HG02759 (cell line): ENCODE measurements at regions not wholly inside any gene's neighbourhood (a gene's known extent, or its start where the extent isn't known, plus 50 kb on each side); places are given as distances from the start of the nearest gene placed in this dataset.
"Not testable (repeated sequence)": the region's sequence is repeated elsewhere in the genome, so short reads cannot be mapped to it uniquely, and the experiment has no call there.

Source experiments
- ATAC-seq: cut with Tn5 transposase; IDR thresholded peaks from one replicate; pipeline ENCODE4 v1.9.1; 2021; ENCODE audit warnings: mild to moderate bottlenecking, moderate library complexity; ENCODE audit not compliant: unreplicated experiment

DNA sequence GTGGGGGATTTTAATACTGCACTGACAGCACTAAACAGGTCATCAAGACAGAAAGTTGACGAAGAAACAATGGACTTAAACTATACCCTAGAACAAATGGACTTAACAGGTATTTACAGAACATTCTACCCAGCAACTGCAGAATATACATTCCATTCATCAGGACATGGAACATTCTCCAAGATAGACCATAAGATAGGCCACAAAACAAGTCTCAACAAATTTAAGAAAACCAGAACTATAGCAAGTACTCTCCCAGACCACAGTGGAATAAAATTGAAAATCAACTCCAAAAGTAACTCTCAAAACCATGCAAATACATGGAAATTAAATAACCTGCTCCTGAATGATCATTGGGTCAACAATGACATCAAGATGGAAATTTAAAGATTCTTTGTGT lies 218.3 kb downstream of the SYK start:
- not testable (repeated sequence) for ATAC-seq

DNA sequence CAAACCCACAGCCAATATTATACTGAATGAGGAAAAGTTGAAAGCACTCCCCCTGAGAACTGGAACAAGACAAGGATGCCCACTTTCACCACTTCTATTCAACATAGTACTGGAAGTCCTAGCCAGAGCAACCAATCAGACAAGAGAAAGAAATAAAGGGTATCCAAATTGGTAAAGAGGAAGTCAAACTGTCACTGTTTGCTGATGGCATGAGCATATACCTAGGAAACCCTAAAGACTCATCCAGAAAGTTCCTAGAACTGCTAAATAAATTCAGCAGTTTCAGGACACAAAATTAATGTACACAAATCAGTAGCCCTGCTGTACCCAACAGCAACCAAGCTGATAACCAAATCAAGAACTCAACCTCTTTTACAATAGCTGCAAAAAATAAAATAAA lies 220.0 kb downstream of the SYK start:
- not testable (repeated sequence) for ATAC-seq

DNA sequence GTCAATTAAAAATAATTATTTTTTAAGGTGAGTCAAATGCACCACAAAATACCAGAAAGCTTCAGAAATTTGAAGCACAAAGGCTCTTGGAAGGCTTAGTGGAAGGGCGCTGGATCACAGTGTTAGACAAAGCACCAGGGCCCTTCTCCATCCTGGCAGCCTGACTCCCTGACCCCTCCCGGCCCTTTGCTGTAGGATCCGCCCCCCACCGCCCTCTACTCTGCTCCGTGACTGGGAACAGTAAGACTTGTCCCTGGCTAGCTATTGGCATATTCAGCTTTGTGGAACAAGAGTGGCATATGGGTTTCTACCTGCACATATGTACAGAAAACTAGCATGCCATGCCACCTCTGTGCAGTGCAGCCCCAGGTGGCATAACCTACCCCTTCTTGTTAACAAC lies 222.1 kb downstream of the SYK start:
- no peak for ATAC-seq

DNA sequence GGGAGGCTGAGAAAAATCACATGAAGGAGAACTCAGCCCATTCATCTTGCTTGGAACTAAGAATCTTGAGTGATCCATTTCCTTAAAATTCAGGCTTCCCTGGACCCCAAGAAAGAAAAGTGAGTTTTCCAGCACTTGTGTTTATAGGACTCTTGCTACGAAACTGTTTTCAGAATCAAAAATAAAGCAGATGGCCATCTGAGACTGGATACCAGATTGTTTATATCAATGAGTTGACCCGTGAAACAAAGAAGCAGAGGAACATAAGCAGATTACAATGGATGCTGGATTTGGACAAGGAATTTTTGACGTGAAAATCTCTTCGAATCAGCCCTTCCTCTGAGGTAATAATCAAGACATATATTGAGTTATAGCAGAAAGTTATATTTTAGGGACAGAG lies 223.2 kb downstream of the SYK start:
- no peak for ATAC-seq

DNA sequence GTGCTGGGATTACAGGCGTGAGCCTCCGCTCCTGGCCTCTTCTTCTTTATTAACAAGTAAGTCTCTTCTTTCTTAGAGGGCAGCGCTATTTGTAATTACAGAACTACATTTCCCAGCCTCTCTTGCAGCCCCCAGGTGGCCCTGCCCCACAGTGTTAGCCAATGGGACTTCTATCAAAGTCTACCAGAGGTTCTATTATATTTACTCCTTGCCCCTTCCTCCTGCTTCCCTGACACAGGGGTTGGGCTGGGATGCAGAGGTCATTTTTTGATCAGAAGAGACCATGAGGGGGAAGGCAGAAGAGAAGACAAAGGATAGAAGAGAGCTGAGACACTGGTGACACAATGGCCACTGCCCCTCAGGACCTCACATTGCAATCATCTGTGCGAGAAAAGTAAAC lies 224.2 kb downstream of the SYK start:
- ATAC-seq = no peak

DNA sequence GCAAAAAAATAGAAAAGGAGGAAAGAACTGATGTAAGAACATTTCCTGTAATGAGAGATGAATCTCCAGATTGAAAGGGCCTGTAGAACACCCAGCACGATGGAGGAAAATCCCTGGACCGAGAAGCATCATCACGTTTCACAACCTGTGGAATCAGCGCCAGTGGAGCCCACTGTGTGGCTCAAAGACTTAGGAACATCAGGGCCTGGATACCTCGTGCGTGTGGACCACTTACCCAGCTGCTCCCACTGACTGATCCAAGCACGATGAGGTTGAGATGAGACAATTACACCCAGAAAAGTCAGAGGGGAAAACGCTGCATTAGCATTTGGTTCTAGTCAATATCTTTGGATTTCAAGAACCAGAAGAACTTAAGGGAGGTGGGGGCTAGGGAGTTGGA lies 224.6 kb downstream of the SYK start:
- ATAC-seq = no peak

DNA sequence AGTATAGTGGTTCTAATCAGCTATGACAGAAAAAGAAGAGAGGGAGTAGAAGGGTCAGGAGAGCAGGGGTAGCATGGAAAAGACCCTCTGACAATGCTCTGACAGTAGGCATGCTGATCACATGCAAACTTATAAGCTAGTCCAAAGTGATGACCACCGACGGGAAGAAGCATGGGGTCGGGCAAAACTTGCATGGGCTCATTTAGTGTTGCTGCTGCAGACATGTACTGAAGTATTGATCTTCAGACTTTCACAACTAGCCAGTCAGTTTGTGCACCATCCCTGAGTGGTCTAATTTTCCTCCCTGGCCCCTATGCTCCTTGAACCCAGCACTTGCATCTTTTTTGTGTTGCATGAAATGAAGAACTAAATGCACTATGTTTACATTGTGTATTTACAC lies 225.4 kb downstream of the SYK start:
- no peak for ATAC-seq

DNA sequence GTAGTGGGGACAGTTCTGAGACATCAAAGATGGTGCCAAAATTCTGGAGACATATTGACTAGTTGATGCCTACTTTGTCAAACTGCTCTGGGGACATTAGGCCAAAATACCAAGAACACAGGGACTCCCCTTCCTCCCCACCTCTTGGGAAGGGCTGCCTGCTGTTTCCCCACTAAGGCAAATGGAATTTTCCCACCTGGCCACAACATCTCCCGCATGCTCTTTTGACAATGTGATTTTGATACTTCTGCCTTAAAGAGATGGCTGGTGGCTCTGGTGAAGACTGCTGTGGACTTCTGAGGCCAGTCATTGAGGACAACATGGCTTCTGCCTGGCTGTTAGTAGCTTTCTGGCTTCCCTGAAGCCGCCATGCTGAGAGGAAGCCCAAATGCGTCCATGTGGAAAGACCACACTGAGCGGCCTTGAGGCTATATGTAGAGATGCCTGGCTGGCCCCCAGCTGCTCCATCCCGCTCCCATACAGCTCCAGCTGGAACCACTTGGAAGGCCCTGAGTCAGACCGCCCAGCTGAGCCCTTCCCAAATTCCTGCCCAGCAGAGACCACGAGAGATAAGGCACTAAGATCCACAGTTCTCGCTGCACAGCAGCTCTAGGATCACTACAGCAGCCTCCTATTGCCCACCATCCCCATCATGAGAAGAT lies 226.7 kb downstream of the SYK start:
- no peak for ATAC-seq

DNA sequence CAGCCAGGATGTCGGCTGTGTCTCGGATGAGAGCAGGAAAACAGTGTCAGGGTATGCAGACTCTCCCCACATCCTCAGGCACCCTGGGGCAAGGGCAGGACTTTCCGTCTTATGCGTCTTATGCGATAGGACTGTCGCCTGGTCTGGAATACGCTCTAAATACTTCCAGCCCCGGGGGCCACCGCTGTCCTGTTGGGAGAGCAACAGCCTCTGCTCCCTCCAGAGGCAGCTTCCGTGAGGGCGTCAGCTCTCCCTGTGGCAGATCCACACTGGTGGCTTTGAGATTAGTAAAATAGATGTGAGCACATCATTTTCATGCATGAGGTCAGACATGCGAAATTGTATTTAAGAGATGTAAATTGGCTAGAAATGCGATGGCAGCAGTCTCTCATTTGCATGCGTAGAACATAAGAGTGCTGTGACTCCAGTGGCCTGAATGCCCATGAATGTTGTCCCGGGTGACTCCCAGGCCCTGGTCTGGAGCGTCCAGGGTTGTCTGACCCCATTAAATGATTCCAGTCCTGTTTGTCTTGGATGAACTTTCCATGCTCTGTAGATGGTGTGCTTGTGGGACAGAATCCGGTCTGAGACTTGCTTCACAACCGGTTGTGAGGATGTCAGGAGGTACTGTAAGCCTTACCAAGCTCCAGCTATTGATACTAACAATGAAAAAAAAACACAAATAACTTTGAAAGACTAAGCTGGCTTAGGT lies 228.2 kb downstream of the SYK start:
- no peak for ATAC-seq

DNA sequence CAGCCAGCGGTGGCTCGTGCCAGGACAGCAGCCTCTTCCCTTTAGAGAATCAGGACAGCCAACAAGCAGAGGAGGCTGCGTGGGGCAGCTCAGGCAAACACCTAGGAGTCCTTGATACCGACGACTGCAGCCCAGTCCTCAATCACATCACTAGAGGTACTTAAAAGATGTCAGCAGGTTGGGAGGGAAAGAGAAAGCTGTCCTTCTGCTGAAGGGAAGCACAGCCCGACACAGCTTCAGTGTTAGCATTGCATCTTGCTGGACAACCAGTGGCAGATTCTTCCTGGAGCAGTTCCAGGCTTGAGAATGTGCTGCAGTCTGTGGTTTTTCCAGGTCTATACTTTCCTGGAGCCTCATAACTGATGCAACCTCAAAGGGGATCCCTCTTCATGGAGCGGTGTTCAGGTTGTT lies 230.5 kb downstream of the SYK start:
- ATAC-seq = no peak

DNA sequence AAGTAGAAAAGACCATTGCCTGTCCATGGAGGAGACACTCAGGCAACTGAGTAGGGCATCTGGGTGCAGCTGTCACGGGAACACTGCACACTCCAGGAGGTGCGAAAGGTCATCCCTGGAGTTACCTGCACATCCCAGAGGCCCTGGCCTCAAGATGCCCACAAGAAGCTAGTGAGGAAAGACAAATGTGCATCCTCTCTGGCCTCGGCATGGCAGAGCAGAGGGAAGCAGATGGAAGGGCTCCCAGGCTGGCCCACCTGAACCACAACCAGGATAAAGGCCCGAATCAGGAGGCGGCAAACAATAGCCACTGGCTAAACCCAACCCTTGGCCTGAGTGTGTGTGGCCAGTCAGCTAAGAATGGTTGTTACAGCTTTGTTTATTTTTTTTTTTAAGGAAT lies 231.7 kb downstream of the SYK start:
- no peak for ATAC-seq

DNA sequence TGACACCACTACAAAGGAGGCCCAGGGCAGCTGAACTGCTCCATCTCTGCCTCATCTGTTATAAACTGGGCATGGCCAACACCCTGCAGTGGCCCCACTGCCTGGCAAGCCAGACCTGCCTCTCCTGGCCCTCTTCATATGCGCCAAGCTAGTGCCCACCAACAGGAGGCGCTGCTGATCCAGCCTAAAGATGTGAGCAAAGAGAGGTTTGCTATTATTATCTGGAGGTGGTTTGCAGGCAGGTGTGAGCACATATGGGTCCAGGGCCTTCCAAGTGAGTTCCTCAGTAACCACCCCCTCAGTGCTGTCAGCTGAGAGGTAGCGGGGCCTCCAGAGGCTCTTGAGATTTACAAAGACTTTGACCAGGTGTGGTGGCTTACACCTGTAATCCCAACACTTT lies 232.2 kb downstream of the SYK start:
- no peak for ATAC-seq

DNA sequence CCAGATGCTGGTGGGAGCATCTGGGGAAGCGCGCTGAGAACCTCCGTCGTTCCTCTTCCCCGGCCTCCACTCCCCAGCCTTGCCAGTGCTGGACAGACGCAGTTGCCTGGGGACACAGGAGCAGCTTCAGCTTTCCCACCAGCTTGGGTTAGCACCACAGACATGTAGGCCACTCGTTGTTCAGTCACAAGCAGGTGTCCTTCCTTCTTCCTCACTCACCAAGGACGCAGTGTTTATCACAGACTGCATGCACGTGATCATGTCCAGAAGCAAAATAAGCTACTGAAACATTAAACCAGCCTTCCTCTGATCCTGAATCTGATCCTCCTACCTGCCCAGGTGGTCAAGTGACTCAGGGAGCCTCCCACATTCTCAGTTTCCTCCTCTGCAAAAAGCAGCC lies 232.9 kb downstream of the SYK start:
- no peak for ATAC-seq

DNA sequence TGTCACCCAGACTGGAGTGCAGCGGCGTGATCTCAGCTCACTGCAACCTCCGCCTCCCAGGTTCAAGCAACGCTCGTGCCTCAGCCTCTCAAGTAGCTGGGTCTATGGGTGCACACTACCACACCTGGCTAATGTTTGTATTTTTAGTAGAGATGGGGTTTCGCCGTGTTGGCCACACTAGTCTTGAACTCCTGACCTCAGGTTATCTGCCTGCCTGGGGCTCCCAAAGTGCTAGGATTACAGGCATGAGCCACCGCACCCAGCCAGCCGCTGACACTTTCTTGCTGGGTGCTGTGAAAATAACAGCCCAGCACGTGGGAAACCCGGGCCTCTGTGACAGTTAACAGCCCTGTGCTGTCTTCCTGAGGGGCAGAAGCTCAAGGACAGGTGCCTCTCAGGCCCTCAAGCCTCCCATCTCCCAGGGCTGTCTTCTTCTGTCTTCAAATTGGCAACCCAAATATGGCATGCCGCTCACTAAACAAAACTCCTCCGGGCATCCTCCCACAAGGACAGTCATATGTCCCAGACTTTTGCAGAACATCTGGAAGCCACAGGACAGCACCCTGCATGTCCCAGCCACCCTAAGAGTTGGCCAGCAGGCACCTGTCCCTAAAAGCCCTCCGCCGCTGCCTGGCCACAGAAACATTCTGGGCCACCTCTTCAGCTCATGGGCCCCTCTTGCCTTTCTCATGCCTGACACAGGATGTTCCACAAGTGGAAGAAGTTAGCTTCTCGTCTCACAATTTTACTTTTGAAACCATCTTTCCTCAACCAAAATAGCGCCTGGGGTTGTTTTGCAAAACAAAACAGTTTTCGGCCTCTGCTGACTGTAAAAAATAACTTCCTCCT lies 233.6 kb downstream of the SYK start:
- ATAC-seq = no peak

DNA sequence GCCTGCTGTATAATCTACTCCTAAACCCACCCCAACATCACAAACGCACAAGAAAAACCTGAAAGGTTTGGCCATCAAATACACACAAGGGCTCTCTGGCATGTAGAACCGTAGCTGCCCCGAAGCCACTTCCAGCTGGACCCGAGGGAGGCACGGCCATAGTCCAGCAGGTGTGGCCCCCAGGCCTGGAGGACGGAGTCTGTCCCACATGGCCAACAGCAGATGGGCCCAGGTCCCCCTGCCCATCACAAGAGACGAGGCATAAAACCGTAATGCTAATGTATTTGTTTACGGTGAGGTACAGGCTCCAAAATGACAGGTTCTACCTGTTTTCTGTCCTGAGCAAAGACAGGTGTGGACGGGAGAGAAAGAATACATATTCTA lies 234.2 kb downstream of the SYK start:
- no peak for ATAC-seq

DNA sequence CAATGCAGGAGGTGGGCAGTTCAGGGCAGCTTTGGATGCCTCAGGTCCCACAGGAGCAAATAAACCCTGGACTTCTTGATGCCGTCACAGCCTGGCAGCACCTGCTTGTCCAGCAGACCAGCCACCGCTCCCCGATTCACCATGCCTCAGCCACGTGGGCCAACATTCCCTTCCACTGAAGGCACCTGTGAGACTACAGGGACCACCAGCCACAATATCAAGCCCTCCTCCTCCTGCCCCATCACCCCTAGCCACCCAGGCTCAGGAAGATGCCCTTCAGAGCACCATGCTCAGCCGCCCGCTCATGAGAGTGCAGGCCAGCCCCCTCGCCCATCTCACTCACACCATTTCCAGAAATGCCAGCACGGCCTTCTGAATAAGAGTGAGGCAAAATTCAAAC lies 234.7 kb downstream of the SYK start:
- ATAC-seq = no peak

DNA sequence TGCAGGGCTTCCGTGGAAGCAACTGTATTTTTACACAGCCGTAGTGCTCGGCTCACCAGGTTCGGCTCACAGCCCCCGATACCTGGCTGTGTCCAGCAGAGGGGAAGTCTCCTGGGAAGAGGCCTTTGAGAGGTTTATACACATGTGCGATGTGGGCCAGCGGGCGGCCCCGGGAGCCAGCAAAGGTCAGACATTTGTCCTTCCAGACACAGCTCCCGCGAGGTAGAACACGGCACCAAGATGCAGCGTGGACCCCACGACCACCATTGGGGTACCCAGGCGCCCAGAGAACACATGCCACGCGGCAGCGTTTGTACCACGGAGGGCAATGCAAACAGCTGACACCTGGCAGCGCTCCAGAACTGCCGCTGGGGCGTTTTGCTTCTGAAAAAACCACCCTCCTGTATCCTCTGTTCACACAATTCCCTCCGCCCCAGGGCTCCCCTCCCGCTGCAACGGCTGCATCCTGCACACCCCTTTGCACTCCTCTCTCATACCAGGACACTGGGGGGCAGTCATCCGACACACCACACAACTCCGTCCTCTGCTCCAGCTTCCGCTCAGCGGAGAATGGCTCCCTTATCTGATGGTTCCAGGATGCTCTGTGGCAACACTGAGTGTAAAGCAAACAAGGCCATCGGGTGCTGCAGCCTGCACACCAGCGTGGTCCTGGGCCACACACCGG lies 235.3 kb downstream of the SYK start:
- peak; percentile 45 for ATAC-seq

DNA sequence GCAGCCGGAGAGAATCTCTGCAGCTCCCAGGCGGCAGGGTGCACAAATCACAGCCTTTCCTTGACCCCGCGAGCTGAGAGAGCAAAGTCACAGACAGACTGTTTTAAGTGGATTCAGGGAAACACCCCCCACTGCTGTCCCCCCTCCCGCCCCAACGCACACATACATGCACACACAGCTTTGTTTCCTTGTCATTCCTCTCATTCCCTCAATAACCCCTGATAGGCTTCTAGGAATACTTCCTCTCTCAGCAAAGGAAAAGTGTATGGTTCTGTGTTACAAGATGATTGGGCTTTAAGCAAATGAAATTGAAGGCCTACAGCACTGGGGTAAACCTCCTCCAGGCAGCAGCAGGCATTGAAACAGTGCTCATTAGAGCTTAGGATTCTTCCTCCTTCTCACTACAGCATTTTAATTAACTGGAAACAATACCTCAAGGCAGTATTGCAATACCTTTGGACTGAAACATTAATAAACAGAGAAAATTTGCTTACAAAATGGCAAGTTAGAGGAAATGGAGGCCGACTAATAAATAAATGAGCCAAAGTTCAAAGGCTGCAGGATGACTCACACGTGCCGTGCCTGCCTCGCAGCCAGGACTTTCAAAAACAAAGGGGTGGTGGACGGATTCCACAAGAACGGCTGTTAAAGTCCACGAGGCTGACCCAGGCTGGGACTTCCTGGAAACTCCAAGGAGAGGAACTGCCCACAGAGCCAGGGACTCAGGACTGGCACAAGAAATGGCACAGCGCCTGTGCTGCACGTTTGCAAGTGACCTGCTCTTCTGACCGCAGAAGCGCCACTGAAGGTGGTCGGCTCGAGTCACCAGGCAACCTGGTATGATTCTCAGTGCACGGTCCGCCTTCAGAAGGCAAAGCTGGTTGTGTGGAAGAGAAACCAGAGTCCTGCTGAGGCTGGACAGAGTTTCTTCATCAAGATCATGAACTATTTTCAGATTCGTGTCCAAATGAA lies 236.2 kb downstream of the SYK start:
- ATAC-seq = no peak

DNA sequence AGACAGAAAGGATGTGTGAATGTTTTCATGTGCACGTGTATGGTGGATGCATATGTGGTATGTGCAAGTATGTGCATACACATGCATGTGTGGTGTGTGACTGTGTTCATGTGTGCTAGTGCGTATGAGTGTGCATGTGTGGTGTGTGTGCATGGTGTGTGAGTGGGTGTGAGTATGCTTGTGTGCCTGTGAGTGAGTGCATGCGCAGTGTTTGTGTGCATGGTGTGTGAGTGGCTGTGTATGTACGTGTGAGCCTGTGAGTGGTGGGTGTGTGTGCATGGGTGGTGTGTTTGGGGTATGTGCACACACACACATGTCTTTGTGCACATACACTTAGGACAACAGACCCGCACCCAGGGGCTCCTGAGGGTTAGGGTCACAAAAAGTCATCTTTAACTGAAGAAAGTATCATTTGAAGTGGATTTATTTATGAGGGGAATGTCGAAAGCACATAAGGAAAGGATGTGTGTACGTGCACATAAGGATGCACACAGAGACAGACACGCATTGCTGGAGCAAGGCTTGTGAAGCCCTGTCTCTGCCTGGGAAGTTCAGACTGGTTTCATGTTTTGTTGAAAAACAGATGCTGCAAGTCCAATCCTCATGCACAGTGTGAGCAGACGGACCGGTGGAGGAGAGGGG lies 237.0 kb downstream of the SYK start:
- ATAC-seq = no peak
